ENCODE measurements at regions not wholly inside any gene's neighbourhood (a gene's known extent, or its start where the extent isn't known, plus 50 kb on each side); places are given as distances from the start of the nearest gene placed in this dataset.

DNA sequence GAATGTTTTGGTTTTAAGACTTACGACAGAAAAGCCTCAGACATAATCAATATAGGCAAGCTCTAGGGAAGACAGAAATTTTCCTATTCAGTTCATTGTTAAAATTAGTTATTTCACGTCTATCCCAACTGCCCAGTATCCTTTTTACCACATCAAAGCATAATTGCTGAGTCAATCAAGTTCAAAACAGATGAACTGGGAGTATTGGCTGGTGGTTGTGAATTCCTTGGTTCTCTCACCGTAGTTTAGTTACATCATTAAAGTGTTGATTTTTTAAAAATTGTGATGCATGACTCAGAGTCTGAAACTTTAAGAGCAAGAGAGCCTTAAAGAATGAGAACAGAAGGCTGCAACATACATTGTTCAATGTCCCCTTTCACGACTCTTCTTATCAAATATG is 143.3 kb upstream of the FREM2 start:
- Histone ChIP-seq H3K4me3 (no peak overlapping the region), H3K4me2 (ENCODE audit: control insufficient read depth, insufficient read depth) (no peak overlapping the region), H3K9me3 (replicated peaks; ENCODE audit: control insufficient read depth, insufficient read depth, low read length) (no peaks in the 10 kb centered on the region), H3K36me3 (ENCODE audit: control insufficient read depth in 2 of 2, insufficient read depth in 2 of 2, low read length in 1 of 2) (no peaks in the 10 kb centered on the region), H3K27me3 (replicated peaks in 1 of 2; ENCODE audit: control insufficient read depth in 2 of 2, insufficient read depth in 2 of 2, low read length in 1 of 2) (no peaks in the 10 kb centered on the region), H3K27ac (ENCODE audit: control insufficient read depth, insufficient read depth) (no peak overlapping the region), H3K79me2 (ENCODE audit: control insufficient read depth, insufficient read depth, low read length) (no peaks in the 10 kb centered on the region), H4K20me1 (ENCODE audit: control insufficient read depth, insufficient read depth) (no peaks in the 10 kb centered on the region), H2AFZ (ENCODE audit: control insufficient read depth, low read depth, low read length) (no peak overlapping the region), H3K9ac (ENCODE audit: control insufficient read depth, insufficient read depth, low read length) (no peak overlapping the region), H3K4me1 (ENCODE audit: control insufficient read depth, insufficient read depth, low read length) (no peaks in the 10 kb centered on the region)
- POLR2A ChIA-PET, result no interaction called here
- DNase-seq (ENCODE audit: low read depth, low spot score) (no peak), FAIRE-seq (no peak), ATAC-seq (no peak)
- RAD21 ChIA-PET (ENCODE audit: unreplicated experiment), result no interaction called here
- in situ Hi-C loops (cut with MboI), result no loop called here
- intact Hi-C loops (cut with micrococcal nuclease; ENCODE audit: unreplicated experiment), result no loop called here
- no peak for TF ChIP-seq RCOR1 (conservative IDR thresholded peaks at IDR 0.05; ENCODE audit: low read depth, low read length)
- TF ChIP-seq, protein P1, sequence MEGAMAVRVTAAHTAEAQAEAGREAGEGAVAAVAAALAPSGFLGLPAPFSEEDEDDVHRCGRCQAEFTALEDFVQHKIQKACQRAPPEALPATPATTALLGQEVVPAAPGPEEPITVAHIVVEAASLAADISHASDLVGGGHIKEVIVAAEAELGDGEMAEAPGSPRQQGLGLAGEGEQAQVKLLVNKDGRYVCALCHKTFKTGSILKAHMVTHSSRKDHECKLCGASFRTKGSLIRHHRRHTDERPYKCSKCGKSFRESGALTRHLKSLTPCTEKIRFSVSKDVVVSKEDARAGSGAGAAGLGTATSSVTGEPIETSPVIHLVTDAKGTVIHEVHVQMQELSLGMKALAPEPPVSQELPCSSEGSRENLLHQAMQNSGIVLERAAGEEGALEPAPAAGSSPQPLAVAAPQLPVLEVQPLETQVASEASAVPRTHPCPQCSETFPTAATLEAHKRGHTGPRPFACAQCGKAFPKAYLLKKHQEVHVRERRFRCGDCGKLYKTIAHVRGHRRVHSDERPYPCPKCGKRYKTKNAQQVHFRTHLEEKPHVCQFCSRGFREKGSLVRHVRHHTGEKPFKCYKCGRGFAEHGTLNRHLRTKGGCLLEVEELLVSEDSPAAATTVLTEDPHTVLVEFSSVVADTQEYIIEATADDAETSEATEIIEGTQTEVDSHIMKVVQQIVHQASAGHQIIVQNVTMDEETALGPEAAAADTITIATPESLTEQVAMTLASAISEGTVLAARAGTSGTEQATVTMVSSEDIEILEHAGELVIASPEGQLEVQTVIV (IDR thresholded peaks at IDR 0.05; ENCODE audit: borderline replicate concordance, partially characterized antibody), result no peak
- no peak for TF ChIP-seq GATAD2B (conservative IDR thresholded peaks at IDR 0.05; ENCODE audit: low read depth)
- TF ChIP-seq RBBP5 (conservative IDR thresholded peaks at IDR 0.05), result no peak
- no peak for TF ChIP-seq NR2F1 (conservative IDR thresholded peaks at IDR 0.05)
- no peak for TF ChIP-seq BRCA1 (IDR thresholded peaks at IDR 0.05; ENCODE audit: low read depth, low read length)
- TF ChIP-seq MEF2B (IDR thresholded peaks at IDR 0.05; ENCODE audit: partially characterized antibody, poor library complexity, severe bottlenecking), result no peak
- no peak for TF ChIP-seq CBX3 (IDR thresholded peaks at IDR 0.05; ENCODE audit: borderline replicate concordance, low read depth)
- TF ChIP-seq, protein P2, sequence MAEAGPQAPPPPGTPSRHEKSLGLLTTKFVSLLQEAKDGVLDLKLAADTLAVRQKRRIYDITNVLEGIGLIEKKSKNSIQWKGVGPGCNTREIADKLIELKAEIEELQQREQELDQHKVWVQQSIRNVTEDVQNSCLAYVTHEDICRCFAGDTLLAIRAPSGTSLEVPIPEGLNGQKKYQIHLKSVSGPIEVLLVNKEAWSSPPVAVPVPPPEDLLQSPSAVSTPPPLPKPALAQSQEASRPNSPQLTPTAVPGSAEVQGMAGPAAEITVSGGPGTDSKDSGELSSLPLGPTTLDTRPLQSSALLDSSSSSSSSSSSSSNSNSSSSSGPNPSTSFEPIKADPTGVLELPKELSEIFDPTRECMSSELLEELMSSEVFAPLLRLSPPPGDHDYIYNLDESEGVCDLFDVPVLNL (IDR thresholded peaks at IDR 0.05; ENCODE audit: low read depth, low read length), result no peak
- TF ChIP-seq, protein P3, sequence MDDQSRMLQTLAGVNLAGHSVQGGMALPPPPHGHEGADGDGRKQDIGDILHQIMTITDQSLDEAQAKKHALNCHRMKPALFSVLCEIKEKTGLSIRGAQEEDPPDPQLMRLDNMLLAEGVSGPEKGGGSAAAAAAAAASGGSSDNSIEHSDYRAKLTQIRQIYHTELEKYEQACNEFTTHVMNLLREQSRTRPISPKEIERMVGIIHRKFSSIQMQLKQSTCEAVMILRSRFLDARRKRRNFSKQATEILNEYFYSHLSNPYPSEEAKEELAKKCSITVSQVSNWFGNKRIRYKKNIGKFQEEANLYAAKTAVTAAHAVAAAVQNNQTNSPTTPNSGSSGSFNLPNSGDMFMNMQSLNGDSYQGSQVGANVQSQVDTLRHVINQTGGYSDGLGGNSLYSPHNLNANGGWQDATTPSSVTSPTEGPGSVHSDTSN (IDR thresholded peaks at IDR 0.05; ENCODE audit: insufficient replicate concordance, low read depth, low read length), result no peak
- TF ChIP-seq ZNF207 (IDR thresholded peaks at IDR 0.05; ENCODE audit: borderline replicate concordance), result no peak
- TF ChIP-seq BACH1 (IDR thresholded peaks at IDR 0.05; ENCODE audit: borderline replicate concordance), result no peak
- TF ChIP-seq, protein P4, sequence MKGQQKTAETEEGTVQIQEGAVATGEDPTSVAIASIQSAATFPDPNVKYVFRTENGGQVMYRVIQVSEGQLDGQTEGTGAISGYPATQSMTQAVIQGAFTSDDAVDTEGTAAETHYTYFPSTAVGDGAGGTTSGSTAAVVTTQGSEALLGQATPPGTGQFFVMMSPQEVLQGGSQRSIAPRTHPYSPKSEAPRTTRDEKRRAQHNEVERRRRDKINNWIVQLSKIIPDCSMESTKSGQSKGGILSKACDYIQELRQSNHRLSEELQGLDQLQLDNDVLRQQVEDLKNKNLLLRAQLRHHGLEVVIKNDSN (IDR thresholded peaks at IDR 0.05; ENCODE audit: borderline replicate concordance, extremely low read length, insufficient read depth, low read depth, low read length), result no peak
- CTCF ChIA-PET, result interaction anchor here (1.4 kb wide), 1 partner anchor 27 kb away, joined by 3 read pairs; no protein-coding TSS in a partner anchor
- BruUV-seq (replicated peaks), result no TSS peak
- 32% methylated on average over 4 of the region's 4 CpGs for WGBS (ENCODE audit: insufficient coverage, insufficient replicate concordance, low lambda C conversion rate, missing lambda C conversion rate)
- SMC1A ChIA-PET (ENCODE audit: uncharacterized antibody, unreplicated experiment), result no interaction called here

All from GM12878 (cell line).